ENCODE measurements at regions not wholly inside any gene's neighbourhood (a gene's known extent, or its start where the extent isn't known, plus 50 kb on each side); places are given as distances from the start of the nearest gene placed in this dataset.

- no peaks in the 10 kb centered on the region for H3K4me1 ChIP-seq
- H3K27me3 ChIP-seq, result no peaks in the 10 kb centered on the region
- no peak overlapping the region for H3K27ac ChIP-seq
- intact Hi-C loops (cut with DNase I), result no loop called here
- no peaks in the 10 kb centered on the region for H3K9me3 ChIP-seq
- no peak for DNase-seq
- no peak overlapping the region for H3K4me3 ChIP-seq
- TF ChIP-seq, protein P1, sequence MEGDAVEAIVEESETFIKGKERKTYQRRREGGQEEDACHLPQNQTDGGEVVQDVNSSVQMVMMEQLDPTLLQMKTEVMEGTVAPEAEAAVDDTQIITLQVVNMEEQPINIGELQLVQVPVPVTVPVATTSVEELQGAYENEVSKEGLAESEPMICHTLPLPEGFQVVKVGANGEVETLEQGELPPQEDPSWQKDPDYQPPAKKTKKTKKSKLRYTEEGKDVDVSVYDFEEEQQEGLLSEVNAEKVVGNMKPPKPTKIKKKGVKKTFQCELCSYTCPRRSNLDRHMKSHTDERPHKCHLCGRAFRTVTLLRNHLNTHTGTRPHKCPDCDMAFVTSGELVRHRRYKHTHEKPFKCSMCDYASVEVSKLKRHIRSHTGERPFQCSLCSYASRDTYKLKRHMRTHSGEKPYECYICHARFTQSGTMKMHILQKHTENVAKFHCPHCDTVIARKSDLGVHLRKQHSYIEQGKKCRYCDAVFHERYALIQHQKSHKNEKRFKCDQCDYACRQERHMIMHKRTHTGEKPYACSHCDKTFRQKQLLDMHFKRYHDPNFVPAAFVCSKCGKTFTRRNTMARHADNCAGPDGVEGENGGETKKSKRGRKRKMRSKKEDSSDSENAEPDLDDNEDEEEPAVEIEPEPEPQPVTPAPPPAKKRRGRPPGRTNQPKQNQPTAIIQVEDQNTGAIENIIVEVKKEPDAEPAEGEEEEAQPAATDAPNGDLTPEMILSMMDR (IDR thresholded peaks at IDR 0.05), result no peak
- H3K9ac ChIP-seq (ENCODE audit: low read depth in 2 of 2, low read length in 2 of 2), result no peak overlapping the region
- no peaks in the 10 kb centered on the region for H3K36me3 ChIP-seq
Observed at GRCh38 chr6:144390886-144391285, 105.8 kb downstream of the UTRN start.

DNA sequence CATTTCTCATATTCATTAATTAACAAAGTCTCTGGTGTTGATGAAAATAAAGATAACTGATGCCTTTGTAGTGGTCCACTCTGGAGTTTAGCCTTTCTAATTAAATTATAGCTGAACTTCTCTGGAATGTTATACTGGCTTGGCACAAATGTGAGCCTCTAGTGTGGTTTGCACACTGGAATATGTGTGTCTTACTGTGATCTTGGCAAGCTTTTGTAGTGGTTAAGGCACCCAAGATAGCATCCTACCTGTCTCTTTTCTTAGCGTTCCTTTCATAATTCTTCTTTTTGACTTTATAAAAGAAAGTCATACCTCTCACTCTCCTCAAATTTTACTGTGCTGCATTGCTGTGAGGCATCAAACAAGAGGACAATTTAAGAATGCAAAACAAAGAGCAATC lies 107.4 kb downstream of the UTRN start:
- H3K9me3 ChIP-seq, result no peaks in the 10 kb centered on the region
- intact Hi-C loops (cut with DNase I), result no loop called here
- no peak overlapping the region for H3K9ac ChIP-seq (ENCODE audit: low read depth in 2 of 2, low read length in 2 of 2)

DNA sequence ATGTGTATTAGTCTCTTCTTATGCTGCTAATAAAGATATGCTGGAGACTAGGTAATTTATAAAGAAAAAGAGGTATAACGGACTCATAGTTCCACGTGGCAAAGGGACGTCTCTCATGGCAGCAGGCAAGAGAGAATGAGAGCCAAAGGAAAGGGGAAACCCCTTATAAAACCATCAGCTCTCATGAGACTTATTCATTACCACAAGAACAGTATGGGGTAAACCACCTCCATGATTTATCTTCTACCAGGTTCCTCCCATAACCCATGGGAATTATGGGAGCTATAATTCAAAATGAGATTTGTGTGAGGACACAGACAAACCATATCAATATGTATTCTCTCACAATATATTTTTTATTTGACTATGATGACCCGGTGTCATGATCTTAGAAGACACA lies 109.1 kb downstream of the UTRN start:
- intact Hi-C loops (cut with DNase I), result no loop called here
- DNase-seq, result no peak
- Histone ChIP-seq H3K27me3 (no peaks in the 10 kb centered on the region), H3K36me3 (no peaks in the 10 kb centered on the region), H3K9me3 (no peaks in the 10 kb centered on the region), H3K4me3 (no peak overlapping the region), H3K9ac (ENCODE audit: low read depth in 2 of 2, low read length in 2 of 2) (no peak overlapping the region), H3K27ac (no peak overlapping the region), H3K4me1 (no peaks in the 10 kb centered on the region)
- TF ChIP-seq, protein P1 (IDR thresholded peaks at IDR 0.05), result no peak

More for the DNA sequence above, 107.4 kb downstream of the UTRN start:
- Histone ChIP-seq H3K36me3 (no peaks in the 10 kb centered on the region), H3K4me1 (no peaks in the 10 kb centered on the region), H3K4me3 (no peak overlapping the region), H3K27ac (no peak overlapping the region), H3K27me3 (no peaks in the 10 kb centered on the region)
- no peak for DNase-seq
- TF ChIP-seq, protein P1 (IDR thresholded peaks at IDR 0.05), result no peak

DNA sequence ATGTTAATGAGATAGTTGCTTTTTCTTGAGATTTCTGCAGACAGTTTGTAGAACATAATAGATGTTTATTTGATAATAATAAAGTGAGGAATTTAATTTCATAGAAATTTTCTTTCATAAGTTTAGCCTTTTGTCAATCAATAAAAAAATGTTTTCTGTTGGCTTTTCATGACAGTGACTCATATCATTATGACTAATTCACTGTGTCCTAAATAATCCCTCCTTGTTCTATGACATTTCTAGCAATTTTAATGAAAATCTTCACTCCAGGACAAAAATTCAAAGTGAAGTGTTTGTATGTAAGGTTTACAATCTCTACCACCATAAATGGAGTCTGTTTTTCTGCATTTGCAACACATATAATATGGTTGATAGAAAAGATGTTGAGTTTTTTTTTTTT lies 109.9 kb downstream of the UTRN start:
- Histone ChIP-seq H3K4me1 (no peaks in the 10 kb centered on the region), H3K36me3 (no peaks in the 10 kb centered on the region), H3K4me3 (no peak overlapping the region), H3K27ac (no peak overlapping the region), H3K9me3 (no peaks in the 10 kb centered on the region), H3K9ac (ENCODE audit: low read depth in 2 of 2, low read length in 2 of 2) (no peak overlapping the region), H3K27me3 (no peaks in the 10 kb centered on the region)
- DNase-seq, result no peak
- TF ChIP-seq, protein P1 (IDR thresholded peaks at IDR 0.05), result no peak
- intact Hi-C loops (cut with DNase I), result no loop called here

- TF ChIP-seq, protein P1 (IDR thresholded peaks at IDR 0.05), result no peak
- intact Hi-C loops (cut with DNase I), result no loop called here
- Histone ChIP-seq H3K9ac (ENCODE audit: low read depth in 2 of 2, low read length in 2 of 2) (no peak overlapping the region), H3K4me3 (no peak overlapping the region), H3K36me3 (no peaks in the 10 kb centered on the region), H3K27me3 (no peaks in the 10 kb centered on the region), H3K4me1 (no peaks in the 10 kb centered on the region), H3K9me3 (no peaks in the 10 kb centered on the region), H3K27ac (no peak overlapping the region)
- no peak for DNase-seq
Observed at GRCh38 chr6:144395826-144396225, 110.7 kb downstream of the UTRN start.

- DNase-seq, result no peak
- Histone ChIP-seq H3K9ac (ENCODE audit: low read depth in 2 of 2, low read length in 2 of 2) (no peak overlapping the region), H3K36me3 (no peaks in the 10 kb centered on the region), H3K4me1 (no peaks in the 10 kb centered on the region), H3K9me3 (no peaks in the 10 kb centered on the region), H3K4me3 (no peak overlapping the region), H3K27ac (no peak overlapping the region), H3K27me3 (no peaks in the 10 kb centered on the region)
- TF ChIP-seq, protein P1 (IDR thresholded peaks at IDR 0.05), result no peak
- intact Hi-C loops (cut with DNase I), result no loop called here
Observed at GRCh38 chr6:144397141-144397540, 112.0 kb downstream of the UTRN start.
